A673 (cell line): ENCODE measurements at regions not wholly inside any gene's neighbourhood (a gene's known extent, or its start where the extent isn't known, plus 50 kb on each side); places are given as distances from the start of the nearest gene placed in this dataset.

Experiments used
- CTCF ChIP-seq: fragments of 300-800, 200-600 bp; sonication (generic); conservative IDR thresholded peaks from 2 replicates; pipeline ENCODE4 v1.5.1; 2017; ENCODE audit warnings: low read depth, mild to moderate bottlenecking, antibody characterized with exemption, low read length, moderate library complexity, mixed read lengths
- EZH2 ChIP-seq: fragments of 200-600 bp; sonication (generic); IDR thresholded peaks from 2 replicates; pipeline ENCODE4 v1.6.1; 2017; ENCODE audit warnings: borderline replicate concordance, low read depth, mild to moderate bottlenecking, mixed read lengths, antibody characterized with exemption, low read length; ENCODE audit not compliant: poor library complexity, severe bottlenecking

GRCh38 chr3:147089286-147089685 is 317.1 kb downstream of the ZIC4 start:
- no peak for TF ChIP-seq CTCF
- TF ChIP-seq EZH2 = no peak
